Gastroesophageal sphincter (tissue), 3 donors: ENCODE measurements at regions not wholly inside any gene's neighbourhood (a gene's known extent, or its start where the extent isn't known, plus 50 kb on each side); places are given as distances from the start of the nearest gene placed in this dataset.

ENCODE experiments used
- EP300 ChIP-seq: sonication (generic); formaldehyde crosslinking; IDR thresholded peaks from one replicate; pipeline ENCODE4 v1.6.1; 2017; ENCODE audit warnings: antibody characterized with exemption, mild to moderate bottlenecking
- POLR2A ChIP-seq, 2 donors: fragments of 450-650 bp; IDR thresholded peaks; one replicate each; pipeline ENCODE4 v1.6.1; 2017; ENCODE audit warnings: antibody characterized with exemption in 2 of 2, mild to moderate bottlenecking in 2 of 2, moderate library complexity in 1 of 2
- POLR2AphosphoS5 ChIP-seq: sonication (generic); formaldehyde crosslinking; IDR thresholded peaks from one replicate; pipeline ENCODE4 v1.6.1; 2017; ENCODE audit warnings: antibody characterized with exemption
- TF ChIP-seq, protein P1 (sequence below), 4 experiments: fragments of 200-600 bp in 2 of 4; fragments of 450-650 bp in 2 of 4; sonication (generic) in 1 of 4; IDR thresholded peaks; one replicate each; pipeline ENCODE4 v1.5.1; 2017 to 2019; ENCODE audit warnings: antibody characterized with exemption in 4 of 4, mild to moderate bottlenecking in 2 of 4, moderate library complexity in 2 of 4

DNA sequence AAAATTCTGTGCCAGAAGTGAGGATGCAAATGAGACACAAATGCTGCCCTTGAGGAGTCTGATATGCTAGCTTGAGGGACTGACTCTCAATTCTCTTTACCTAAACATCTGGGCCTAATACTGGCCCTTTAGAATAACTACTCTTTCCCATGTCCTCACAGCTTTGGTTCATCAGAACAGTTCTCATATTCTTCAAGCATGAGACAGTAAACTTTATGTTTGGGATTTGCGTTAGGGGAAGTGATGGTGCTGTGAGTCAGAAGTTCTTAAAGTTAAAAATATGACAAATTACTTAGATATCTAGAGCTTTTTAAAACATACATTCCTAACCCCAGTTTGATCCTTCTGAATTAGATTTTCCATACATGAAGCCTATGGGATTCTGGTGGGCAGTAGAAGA is 665.0 kb upstream of the RGMB start:
- TF ChIP-seq POLR2AphosphoS5 (no peak), POLR2A (IDR thresholded peaks at IDR 0.05) (no peak), EP300 (no peak)
- TF ChIP-seq, protein P1, sequence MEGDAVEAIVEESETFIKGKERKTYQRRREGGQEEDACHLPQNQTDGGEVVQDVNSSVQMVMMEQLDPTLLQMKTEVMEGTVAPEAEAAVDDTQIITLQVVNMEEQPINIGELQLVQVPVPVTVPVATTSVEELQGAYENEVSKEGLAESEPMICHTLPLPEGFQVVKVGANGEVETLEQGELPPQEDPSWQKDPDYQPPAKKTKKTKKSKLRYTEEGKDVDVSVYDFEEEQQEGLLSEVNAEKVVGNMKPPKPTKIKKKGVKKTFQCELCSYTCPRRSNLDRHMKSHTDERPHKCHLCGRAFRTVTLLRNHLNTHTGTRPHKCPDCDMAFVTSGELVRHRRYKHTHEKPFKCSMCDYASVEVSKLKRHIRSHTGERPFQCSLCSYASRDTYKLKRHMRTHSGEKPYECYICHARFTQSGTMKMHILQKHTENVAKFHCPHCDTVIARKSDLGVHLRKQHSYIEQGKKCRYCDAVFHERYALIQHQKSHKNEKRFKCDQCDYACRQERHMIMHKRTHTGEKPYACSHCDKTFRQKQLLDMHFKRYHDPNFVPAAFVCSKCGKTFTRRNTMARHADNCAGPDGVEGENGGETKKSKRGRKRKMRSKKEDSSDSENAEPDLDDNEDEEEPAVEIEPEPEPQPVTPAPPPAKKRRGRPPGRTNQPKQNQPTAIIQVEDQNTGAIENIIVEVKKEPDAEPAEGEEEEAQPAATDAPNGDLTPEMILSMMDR (IDR thresholded peaks at IDR 0.05): no peak
